Fibroblast of lung (primary cell): ENCODE measurements at regions not wholly inside any gene's neighbourhood (a gene's known extent, or its start where the extent isn't known, plus 50 kb on each side); places are given as distances from the start of the nearest gene placed in this dataset.

ENCODE experiments used
- DNase-seq, 2 donors: peaks; one replicate each; pipeline versions ENCODE4 v3.0.0 to v3.0.0-alpha.2; 2010; ENCODE audit warnings: low read depth in 2 of 2
- H2AFZ ChIP-seq: 2 replicates; pipeline ENCODE4 v1.5.1; 2012; ENCODE audit warnings: low read length, control low read depth, inconsistent platforms
- H3K27ac ChIP-seq: 2 replicates; pipeline ENCODE4 v1.5.1; 2011; ENCODE audit warnings: low read length, control low read depth; ENCODE audit not compliant: insufficient read depth
- H3K27me3 ChIP-seq: 2 replicates; pipeline ENCODE4 v1.5.1; 2011; ENCODE audit warnings: mild to moderate bottlenecking, low read length; ENCODE audit not compliant: control insufficient read depth, insufficient read depth
- H3K36me3 ChIP-seq: 2 replicates; pipeline ENCODE4 v1.5.1; 2011; ENCODE audit warnings: low read length; ENCODE audit not compliant: control insufficient read depth, insufficient read depth
- H3K4me1 ChIP-seq: 2 replicates; pipeline ENCODE4 v1.5.1; 2011; ENCODE audit warnings: low read length; ENCODE audit not compliant: control insufficient read depth, insufficient read depth; ENCODE audit errors: extremely low read depth
- H3K4me2 ChIP-seq: 2 replicates; pipeline ENCODE4 v1.5.1; 2011; ENCODE audit warnings: low read length, control low read depth; ENCODE audit not compliant: insufficient read depth; ENCODE audit errors: extremely low read depth
- H3K4me3 ChIP-seq, 4 experiments: fragments of 200-600 bp in 1 of 4; sonication (generic) in 1 of 4; replicated peaks in 1 of 4; 2 replicates each; pipeline ENCODE4 v1.5.1; 2011 to 2016; ENCODE audit warnings: low read length in 4 of 4, low read depth in 3 of 4, mild to moderate bottlenecking in 3 of 4, control low read depth in 2 of 4, inconsistent platforms in 1 of 4, mixed read lengths in 1 of 4; ENCODE audit not compliant: insufficient read depth in 1 of 4; ENCODE audit errors: control extremely low read depth in 1 of 4
- H3K79me2 ChIP-seq: 2 replicates; pipeline ENCODE4 v1.5.1; 2012; ENCODE audit warnings: mild to moderate bottlenecking, low read length, inconsistent platforms; ENCODE audit not compliant: control insufficient read depth, insufficient read depth
- H3K9ac ChIP-seq: 2 replicates; pipeline ENCODE4 v1.5.1; 2011; ENCODE audit warnings: mild to moderate bottlenecking, low read length, control low read depth; ENCODE audit not compliant: insufficient read depth
- H3K9me3 ChIP-seq: 2 replicates; pipeline ENCODE4 v1.5.1; 2012; ENCODE audit warnings: low read depth, low read length; ENCODE audit not compliant: control insufficient read depth, insufficient read depth
- H4K20me1 ChIP-seq: 2 replicates; pipeline ENCODE4 v1.5.1; 2011; ENCODE audit warnings: low read length; ENCODE audit not compliant: control insufficient read depth, insufficient read depth; ENCODE audit errors: extremely low read depth
- CTCF ChIP-seq, 2 donors: IDR thresholded peaks in 1 of 2; conservative IDR thresholded peaks in 1 of 2; 1 replicate in 1 of 2; 2 replicates in 1 of 2; pipeline ENCODE4 v1.5.1; 2011 to 2012; ENCODE audit warnings: low read length in 2 of 2, control low read depth in 1 of 2, inconsistent platforms in 1 of 2, low read depth in 1 of 2, mild to moderate bottlenecking in 1 of 2
- EZH2 ChIP-seq: IDR thresholded peaks from 2 replicates; pipeline ENCODE4 v1.5.1; 2012; ENCODE audit warnings: low read length, control low read depth, mild to moderate bottlenecking; ENCODE audit errors: missing control alignments

DNA sequence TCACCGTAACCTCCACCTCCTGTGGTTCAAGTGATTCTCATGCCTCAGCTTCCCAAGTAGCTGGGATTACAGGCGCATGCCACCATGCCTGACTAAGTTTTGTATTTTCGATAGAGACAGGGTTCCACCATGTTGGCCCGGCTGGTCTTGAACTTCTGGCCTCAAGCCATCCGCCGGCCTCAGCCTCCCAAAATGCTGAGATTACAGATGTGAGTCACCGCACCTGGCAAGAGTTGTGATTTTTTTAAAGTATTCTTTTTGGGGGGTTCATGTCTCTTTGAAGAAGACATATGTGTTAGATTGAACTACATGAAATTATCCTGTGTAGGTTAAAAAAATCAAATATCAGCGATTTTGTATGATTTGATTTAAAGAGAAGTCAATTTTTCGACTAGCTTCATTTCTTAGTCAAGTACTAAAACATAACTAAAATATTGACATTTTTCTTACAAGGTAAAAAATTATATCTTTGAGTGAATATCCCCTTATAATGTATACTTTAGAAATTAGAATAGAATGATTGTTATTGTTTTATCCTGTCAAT is 60.3 kb upstream of the ANTXR2 start:
- H3K9me3 ChIP-seq = no peaks in the 10 kb centered on the region
- no peak for DNase-seq
- H3K79me2 ChIP-seq = no peaks in the 10 kb centered on the region
- H3K27me3 ChIP-seq = no peaks in the 10 kb centered on the region
- no peaks in the 10 kb centered on the region for H4K20me1 ChIP-seq
- no peak overlapping the region for H3K4me3 ChIP-seq
- H3K36me3 ChIP-seq = no peaks in the 10 kb centered on the region
- H3K4me1 ChIP-seq = peaks cover 4% of the 10 kb centered on the region
- no peak overlapping the region for H2AFZ ChIP-seq
- no peak overlapping the region for H3K27ac ChIP-seq
- no peak overlapping the region for H3K4me2 ChIP-seq
- TF ChIP-seq EZH2 = no peak
- no peak for TF ChIP-seq CTCF (conservative IDR thresholded peaks at IDR 0.05 in 1 of 2, IDR thresholded peaks at IDR 0.05 in 1 of 2; ENCODE audit: low read depth in 1 of 2, low read length in 2 of 2)
- no peak overlapping the region for H3K9ac ChIP-seq

DNA sequence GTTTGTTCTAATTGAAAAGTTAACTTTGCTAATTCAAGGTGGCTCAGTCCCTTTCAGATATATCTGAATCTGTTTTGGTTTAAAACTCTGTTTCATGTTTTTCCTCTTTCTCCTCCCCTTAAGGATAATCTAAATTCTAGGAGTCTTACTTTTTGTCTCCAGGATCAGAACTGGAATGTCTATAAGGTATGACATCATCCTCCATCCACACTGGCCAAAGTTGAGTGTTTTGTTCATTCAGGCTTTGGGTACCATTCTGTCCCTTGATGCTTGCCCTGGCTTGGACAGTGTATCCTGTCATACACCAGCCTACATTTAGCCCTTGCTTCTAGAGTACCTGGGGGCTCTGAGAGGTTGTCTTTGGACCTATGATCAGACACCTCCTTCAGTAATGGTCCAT is 56.8 kb upstream of the ANTXR2 start:
- Histone ChIP-seq H3K27me3 (no peaks in the 10 kb centered on the region), H3K4me3 (no peak overlapping the region), H2AFZ (no peak overlapping the region), H3K4me2 (no peak overlapping the region), H3K36me3 (no peaks in the 10 kb centered on the region), H3K9me3 (no peaks in the 10 kb centered on the region), H3K9ac (no peak overlapping the region), H4K20me1 (no peaks in the 10 kb centered on the region), H3K4me1 (peaks cover 5% of the 10 kb centered on the region), H3K27ac (no peak overlapping the region), H3K79me2 (no peaks in the 10 kb centered on the region)
- DNase-seq = no peak
- TF ChIP-seq EZH2 = no peak
- TF ChIP-seq CTCF (conservative IDR thresholded peaks at IDR 0.05 in 1 of 2, IDR thresholded peaks at IDR 0.05 in 1 of 2; ENCODE audit: low read depth in 1 of 2, low read length in 2 of 2) = no peak

DNA sequence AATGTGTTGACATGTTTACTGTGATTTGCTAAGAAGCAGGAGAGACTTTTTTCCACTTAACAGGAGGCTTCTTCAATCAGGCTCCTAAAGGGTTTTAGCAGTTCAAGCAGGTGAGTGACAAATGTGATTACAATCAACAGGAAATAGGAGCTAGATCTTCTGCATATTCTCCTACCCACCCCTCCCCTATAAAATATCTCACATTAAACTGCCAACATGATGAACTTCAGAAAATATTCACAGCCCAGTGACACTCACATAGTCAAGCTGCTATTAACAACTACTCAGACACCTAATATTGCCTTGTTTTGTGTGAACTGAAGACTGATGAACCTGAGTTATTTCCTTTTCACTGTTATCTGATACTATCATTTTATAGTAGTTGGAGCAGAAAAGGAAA is 55.9 kb upstream of the ANTXR2 start:
- H3K79me2 ChIP-seq = no peaks in the 10 kb centered on the region
- H3K4me2 ChIP-seq = no peak overlapping the region
- H3K4me3 ChIP-seq = no peak overlapping the region
- peaks cover 5% of the 10 kb centered on the region for H3K4me1 ChIP-seq
- no peaks in the 10 kb centered on the region for H3K27me3 ChIP-seq
- H3K9ac ChIP-seq = no peak overlapping the region
- no peaks in the 10 kb centered on the region for H3K36me3 ChIP-seq
- TF ChIP-seq EZH2 (no peak), CTCF (conservative IDR thresholded peaks at IDR 0.05 in 1 of 2, IDR thresholded peaks at IDR 0.05 in 1 of 2; ENCODE audit: low read depth in 1 of 2, low read length in 2 of 2) (no peak)
- no peak overlapping the region for H3K27ac ChIP-seq
- H4K20me1 ChIP-seq = no peaks in the 10 kb centered on the region
- H3K9me3 ChIP-seq = no peaks in the 10 kb centered on the region
- H2AFZ ChIP-seq = no peak overlapping the region
- no peak for DNase-seq
